ENCODE measurements at regions not wholly inside any gene's neighbourhood (a gene's known extent, or its start where the extent isn't known, plus 50 kb on each side); places are given as distances from the start of the nearest gene placed in this dataset.
A peak's percentile ranks its signal among the peaks of the same experiment; 100 is the strongest.

GRCh38 chr15:31842532-31843195 is 187.7 kb upstream of the CHRNA7 start:
- no peaks in the 10 kb centered on the region for H3K4me1 Mint-ChIP-seq (ENCODE audit: unreplicated experiment)
- TF ChIP-seq CTCF (IDR thresholded peaks at IDR 0.05) = no peak
- no peaks in the 10 kb centered on the region for H3K27me3 Mint-ChIP-seq (ENCODE audit: unreplicated experiment)
- H3K36me3 Mint-ChIP-seq (ENCODE audit: unreplicated experiment) = no peaks in the 10 kb centered on the region
- H3K9me3 Mint-ChIP-seq (ENCODE audit: unreplicated experiment) = peaks cover 6% of the 10 kb centered on the region
- no peak overlapping the region for H3K27ac Mint-ChIP-seq (ENCODE audit: unreplicated experiment)
- no peak overlapping the region for H3K4me3 Mint-ChIP-seq (ENCODE audit: unreplicated experiment)
- no peak for DNase-seq (ENCODE audit: extremely low spot score, unreplicated experiment)

GRCh38 chr15:31843426-31844055 is 186.8 kb upstream of the CHRNA7 start:
- peak; percentile 48 for DNase-seq (ENCODE audit: extremely low spot score, unreplicated experiment)
- H3K27ac Mint-ChIP-seq (ENCODE audit: unreplicated experiment) = no peak overlapping the region
- peaks cover 7% of the 10 kb centered on the region for H3K9me3 Mint-ChIP-seq (ENCODE audit: unreplicated experiment)
- TF ChIP-seq CTCF (IDR thresholded peaks at IDR 0.05) = no peak
- no peak overlapping the region for H3K4me3 Mint-ChIP-seq (ENCODE audit: unreplicated experiment)
- no peaks in the 10 kb centered on the region for H3K27me3 Mint-ChIP-seq (ENCODE audit: unreplicated experiment)
- no peaks in the 10 kb centered on the region for H3K36me3 Mint-ChIP-seq (ENCODE audit: unreplicated experiment)
- no peaks in the 10 kb centered on the region for H3K4me1 Mint-ChIP-seq (ENCODE audit: unreplicated experiment)

- TF ChIP-seq CTCF (IDR thresholded peaks at IDR 0.05) = no peak
- Mint-ChIP-seq H3K36me3 (ENCODE audit: unreplicated experiment) (no peaks in the 10 kb centered on the region), H3K4me3 (ENCODE audit: unreplicated experiment) (no peak overlapping the region), H3K4me1 (ENCODE audit: unreplicated experiment) (no peaks in the 10 kb centered on the region), H3K27me3 (ENCODE audit: unreplicated experiment) (no peaks in the 10 kb centered on the region), H3K9me3 (ENCODE audit: unreplicated experiment) (peaks cover 10% of the 10 kb centered on the region), H3K27ac (ENCODE audit: unreplicated experiment) (no peak overlapping the region)
- peak; percentile 80 for DNase-seq (ENCODE audit: extremely low spot score, unreplicated experiment)
These were observed 184.5 kb upstream of the CHRNA7 start for GRCh38 chr15:31845791-31846190.

- Mint-ChIP-seq H3K36me3 (ENCODE audit: unreplicated experiment) (no peaks in the 10 kb centered on the region), H3K27ac (ENCODE audit: unreplicated experiment) (no peak overlapping the region), H3K9me3 (ENCODE audit: unreplicated experiment) (peaks cover 16% of the 10 kb centered on the region), H3K27me3 (ENCODE audit: unreplicated experiment) (no peaks in the 10 kb centered on the region), H3K4me1 (ENCODE audit: unreplicated experiment) (no peaks in the 10 kb centered on the region), H3K4me3 (ENCODE audit: unreplicated experiment) (no peak overlapping the region)
- no peak for TF ChIP-seq CTCF (IDR thresholded peaks at IDR 0.05)
- DNase-seq (ENCODE audit: extremely low spot score, unreplicated experiment) = peak; percentile 64
These were observed 182.4 kb upstream of the CHRNA7 start for GRCh38 chr15:31847961-31848360.

- H3K27ac Mint-ChIP-seq (ENCODE audit: unreplicated experiment) = no peak overlapping the region
- no peak for DNase-seq (ENCODE audit: extremely low spot score, unreplicated experiment)
- H3K9me3 Mint-ChIP-seq (ENCODE audit: unreplicated experiment) = peaks cover 16% of the 10 kb centered on the region
- H3K4me3 Mint-ChIP-seq (ENCODE audit: unreplicated experiment) = no peak overlapping the region
- H3K4me1 Mint-ChIP-seq (ENCODE audit: unreplicated experiment) = no peaks in the 10 kb centered on the region
- no peaks in the 10 kb centered on the region for H3K36me3 Mint-ChIP-seq (ENCODE audit: unreplicated experiment)
- no peak for TF ChIP-seq CTCF (IDR thresholded peaks at IDR 0.05)
- no peaks in the 10 kb centered on the region for H3K27me3 Mint-ChIP-seq (ENCODE audit: unreplicated experiment)
These were observed 181.7 kb upstream of the CHRNA7 start for GRCh38 chr15:31848621-31849020.
